GM19240 (cell line): ENCODE measurements at regions not wholly inside any gene's neighbourhood (a gene's known extent, or its start where the extent isn't known, plus 50 kb on each side); places are given as distances from the start of the nearest gene placed in this dataset.

Source experiments
- DNase-seq: peaks from one replicate; pipeline ENCODE4 v3.0.0; 2011; ENCODE audit warnings: low spot score; ENCODE audit not compliant: insufficient read length

DNA sequence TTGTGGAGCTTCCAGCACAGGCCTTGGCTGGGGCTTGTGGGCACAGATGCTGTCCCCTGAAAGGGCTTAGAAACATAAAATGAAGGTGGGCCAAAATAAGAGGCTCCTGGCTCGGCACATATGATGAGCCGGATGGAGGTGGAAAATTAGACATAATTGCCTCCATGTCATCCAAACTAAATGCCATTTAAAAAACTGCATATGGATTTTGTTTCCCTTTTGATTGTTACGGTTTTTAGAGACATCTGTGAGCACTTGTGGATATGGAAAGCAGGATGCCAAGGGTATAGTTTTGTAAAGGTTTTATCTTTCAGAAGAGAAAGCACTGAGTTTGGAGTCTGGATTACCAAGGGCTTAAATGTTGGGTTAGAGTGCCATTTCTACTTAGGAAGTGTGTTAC, 498.3 kb downstream of the RIT2 start:
- no peak for DNase-seq

DNA sequence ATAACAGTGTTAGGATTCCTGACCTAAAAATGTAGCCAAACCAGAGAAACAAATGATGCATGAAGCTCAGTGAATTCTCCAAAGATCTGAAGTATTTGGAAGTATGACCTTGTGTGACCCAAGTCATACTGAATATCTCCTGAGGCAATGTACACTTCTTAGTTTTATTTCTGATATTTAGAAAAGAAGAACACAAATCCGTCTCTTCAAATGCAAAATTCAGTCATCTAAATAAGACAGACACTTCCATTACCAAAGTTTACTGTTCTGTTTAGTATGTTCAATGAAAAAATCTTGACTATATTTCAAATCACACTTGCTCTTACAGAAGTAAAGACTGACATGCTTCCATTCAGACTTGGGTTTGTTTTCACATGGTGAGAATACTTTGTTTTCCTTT, 495.7 kb downstream of the RIT2 start:
- DNase-seq, result no peak

DNA sequence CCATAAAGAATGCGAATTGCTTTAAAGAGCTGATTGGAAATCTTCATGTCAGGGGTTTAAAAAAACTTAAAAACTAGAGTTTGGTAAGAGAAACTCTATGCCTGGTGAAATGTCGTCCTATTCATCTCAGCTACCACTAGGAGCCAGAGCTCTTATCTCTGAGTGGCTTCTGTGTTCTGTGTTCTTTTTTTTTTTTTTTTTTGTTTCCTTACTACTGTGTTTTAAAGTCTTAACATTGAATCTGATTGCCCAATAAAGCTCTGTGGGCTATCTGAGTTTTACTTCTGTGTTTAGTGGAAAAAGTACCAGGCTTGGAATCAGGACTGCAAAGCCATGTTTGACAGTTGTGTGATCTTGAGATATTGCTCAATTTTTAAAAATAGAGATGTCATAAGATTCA, 494.8 kb downstream of the RIT2 start:
- no peak for DNase-seq

DNA sequence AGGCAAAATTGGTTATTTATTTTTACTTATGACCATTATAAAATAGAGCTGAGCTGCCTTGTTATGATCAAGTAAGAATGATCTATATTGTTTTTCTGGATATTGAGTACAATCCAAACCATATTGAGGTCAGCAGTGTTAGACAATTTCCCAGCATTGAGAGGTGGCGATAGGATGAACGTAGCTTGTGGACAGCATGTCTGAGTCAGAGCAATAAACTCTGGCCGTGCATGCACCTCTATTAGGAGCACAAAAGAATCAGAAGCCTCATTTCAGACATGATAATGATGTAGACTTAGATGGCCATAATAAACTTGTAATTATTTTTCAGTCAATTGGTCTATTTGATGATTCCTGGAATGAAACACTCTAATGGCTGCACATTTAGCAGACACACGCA, 491.6 kb downstream of the RIT2 start:
- no peak for DNase-seq

DNA sequence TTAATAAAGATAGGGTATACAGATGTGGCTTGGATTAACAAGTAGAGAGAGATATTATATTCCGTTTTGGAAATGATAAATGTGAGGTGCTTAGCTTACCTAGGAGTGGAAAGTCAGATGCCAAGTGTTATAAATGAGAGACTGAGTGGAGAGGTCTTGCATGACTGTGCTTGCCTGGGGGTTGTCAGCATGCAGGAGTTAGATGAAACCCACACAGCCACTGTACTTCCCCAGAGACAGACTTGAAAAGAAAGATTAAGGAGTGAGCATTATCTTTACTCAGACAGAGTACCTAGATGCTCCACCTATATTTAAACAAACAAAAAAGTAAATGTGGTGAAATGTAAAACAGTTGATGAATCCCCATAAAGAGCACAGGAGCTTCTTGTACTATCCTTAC, 482.7 kb downstream of the RIT2 start:
- no peak for DNase-seq

DNA sequence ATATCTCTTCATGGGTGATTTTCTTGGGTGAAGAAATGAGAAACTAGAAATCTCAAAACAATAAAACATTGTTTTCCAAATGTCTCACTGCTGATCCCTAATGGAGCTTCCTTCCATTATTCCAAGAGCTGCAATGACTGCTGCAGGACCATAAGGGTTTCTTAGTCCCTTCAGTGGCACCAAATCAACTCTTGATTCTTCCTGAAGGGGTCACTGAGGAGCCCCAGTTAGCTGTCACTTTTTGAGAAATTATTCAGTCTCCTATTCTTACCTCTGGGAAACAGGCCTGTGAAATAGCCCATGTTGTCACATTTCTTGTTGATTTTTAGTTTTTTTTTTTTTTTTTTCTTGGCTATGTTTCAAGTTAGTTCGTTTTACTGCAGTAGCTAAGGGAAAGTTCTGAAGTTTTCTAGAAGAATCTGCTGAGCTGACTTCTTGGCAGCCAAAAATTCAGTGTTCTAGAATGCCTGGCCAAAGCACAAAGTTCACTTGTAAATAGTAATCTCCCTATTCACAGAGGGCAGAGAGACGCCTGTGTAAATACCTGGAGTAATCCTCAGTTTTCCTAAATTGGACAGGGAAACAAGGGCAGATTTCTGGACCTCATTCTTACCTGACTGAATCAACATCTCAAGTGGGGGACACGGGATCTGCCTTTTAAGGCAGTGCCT, 480.0 kb downstream of the RIT2 start:
- DNase-seq, result no peak

DNA sequence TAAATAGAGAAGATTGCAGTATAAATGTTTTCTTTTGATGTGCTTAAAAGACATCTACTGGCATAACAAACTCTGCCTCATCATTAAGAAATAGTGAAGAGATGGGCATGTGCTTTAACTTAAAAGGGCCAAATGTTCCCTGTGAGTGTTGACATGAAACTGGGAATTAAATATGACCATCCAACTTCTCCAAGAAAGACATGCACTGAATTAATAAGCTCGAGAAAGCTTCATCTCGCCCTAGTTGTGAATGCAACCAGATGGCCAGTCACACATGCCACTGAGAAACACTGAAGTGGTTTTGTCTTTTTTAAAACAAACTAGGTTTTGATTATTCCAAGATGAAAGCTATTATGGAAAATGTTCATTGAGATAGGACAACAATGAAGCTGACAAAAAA, 479.2 kb downstream of the RIT2 start:
- DNase-seq, result no peak

DNA sequence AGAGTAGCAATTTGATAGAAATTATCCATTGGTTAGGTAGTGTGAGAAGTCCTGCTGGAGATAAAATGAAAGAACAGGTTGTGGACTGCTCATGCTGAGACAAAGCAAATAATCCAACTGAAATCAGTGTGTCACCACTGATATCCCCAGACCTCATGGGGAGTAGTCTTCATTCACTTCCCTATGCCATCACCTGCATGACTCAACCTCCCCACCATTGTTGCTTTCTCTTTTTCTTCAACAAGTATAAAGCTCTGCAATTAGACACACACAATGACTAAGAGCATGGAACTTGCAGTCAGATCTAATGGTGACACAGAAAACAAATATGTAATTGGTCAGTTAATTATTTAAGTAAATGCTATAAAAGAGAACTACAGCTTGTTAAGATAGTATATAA, 475.3 kb downstream of the RIT2 start:
- no peak for DNase-seq

DNA sequence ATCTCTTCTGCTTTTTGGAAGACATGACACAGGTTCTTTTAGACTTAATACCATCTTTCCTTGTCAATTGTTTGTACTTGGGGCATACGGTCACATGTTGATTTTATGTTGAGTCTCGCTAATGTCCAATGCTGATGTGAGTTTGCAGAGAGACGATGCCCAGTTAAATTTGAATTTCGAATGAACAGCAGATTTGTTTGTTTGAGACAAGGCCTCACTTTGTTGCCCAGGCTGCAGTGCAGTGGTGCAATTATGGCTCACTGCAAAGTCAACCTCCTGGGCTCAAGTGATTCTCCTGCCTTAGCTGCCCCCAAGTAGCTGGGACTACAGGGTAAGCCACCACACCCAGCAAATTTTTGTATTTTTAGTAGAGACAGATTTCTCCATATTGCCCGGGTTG, 473.5 kb downstream of the RIT2 start:
- DNase-seq, result no peak

DNA sequence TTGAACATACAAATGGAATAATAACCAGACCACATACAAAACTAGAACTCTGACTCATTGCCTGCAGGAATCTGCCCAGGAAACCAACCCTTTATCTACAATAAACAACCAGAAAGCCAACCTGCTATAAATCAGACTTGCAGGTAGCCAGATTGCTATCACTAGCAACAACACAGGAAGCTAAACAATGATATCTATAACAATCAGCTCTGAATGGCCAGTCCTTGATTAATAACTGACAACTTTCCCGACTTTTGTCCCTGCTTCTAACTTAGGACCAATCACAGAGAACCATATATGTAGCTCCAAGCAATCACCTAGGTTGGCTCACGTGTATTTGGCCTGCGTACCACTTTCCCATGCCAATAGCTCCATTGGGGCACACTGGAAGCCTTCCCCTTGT, 470.8 kb downstream of the RIT2 start:
- DNase-seq, result no peak

DNA sequence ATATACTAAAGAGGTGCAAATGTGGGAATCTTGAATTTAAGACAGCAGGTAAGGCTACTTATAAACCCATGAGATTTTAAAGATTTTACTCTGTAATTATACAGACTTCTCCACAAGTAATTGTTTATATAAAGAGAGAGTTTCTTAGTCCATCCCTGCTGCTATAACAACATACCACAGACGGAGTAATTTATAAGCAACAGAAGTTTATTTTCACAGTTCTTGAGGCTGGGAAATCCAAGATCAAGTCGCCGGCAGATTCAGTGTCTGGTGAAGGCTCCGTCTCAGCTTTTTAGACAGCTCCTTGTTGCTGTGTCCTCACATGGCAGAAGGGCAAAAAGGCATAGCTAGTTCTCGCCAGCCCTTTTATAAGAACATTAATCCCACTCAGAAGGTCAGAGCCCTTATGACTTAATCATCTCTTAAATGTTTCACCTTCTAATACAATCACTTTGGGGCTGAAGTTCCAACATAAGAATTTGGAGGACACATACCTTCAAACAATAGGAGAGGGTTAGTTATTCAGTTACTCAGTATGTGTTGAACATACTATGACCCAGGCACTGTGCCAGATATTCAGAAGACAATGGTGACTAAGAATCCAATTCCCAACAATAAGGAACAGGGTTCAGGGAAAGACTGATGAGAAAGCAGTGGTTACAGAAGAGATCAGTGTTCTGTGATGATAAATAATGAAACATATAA, 466.0 kb downstream of the RIT2 start:
- no peak for DNase-seq

DNA sequence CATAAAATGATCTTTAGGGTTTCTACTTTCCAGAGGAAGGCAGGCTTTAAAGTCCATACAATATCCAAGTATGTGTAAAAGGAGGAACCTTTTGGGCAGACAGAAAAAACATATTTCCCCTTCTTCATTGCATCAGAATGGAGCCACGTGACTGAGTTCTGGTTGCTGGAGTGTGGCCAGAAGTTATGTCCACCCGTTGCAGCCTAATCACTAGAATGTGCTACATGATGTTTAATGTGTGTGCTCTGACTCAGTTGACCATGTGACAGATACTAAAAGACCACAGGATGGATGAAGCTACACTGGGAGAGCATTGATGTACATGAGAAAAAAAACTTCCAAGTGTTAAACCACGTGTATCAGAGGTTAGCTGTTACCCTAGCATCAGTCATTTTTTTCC, 460.9 kb downstream of the RIT2 start:
- DNase-seq, result no peak

DNA sequence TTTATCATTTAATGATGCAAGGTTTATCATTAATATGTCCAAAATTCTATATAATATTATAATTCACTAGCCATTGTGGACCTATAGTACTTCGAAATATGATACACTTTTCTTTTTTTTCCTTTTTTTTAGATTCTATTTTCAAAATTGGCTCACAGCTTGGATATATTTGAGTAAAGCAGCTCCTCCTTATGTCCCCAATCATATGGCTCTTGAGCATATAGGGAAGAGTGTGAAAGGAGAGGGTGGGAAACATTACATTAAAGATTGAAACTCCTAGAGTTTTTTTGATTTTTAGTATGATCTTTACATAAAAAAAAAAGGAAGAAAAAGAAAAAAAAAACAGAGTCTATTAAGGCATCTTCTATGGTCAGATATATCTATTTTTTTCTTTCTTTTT, 457.9 kb downstream of the RIT2 start:
- no peak for DNase-seq

DNA sequence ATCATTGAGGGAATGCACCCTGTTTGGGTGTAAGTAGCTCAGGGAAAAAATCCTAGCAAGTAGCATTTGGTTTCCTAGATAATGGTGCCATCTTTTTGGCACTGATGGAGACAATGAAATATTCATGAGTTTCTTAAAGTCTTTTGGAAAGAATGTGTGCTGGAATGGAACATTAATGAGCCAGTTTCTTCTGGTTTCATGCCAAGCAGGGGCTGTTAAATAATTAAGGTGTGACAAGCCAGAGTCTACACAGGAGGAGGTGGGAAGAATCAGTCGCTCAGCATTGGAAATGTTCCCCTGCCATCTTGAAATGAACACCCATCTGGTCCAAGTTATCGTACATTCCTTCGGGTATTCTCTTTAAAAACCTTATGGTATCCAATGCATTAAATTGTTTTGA, 457.3 kb downstream of the RIT2 start:
- no peak for DNase-seq

DNA sequence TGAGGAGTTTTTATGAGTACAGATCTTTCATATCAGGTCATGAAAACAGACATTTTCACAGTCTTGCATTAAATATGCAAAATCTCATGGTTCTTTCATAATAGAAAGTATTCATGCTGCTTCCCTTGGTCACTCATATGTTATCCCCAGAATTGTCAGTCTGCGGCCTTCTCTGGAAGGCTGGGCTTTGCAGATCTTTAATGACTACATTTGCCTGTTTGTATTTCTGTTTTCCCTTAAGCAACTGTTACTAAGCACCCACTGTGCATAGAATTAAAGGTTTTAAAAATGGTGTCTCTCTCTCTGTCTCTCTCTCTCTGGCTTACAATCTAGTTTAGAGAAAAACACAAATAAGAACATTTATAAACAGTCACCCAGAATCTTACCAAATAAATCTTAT, 456.3 kb downstream of the RIT2 start:
- no peak for DNase-seq

DNA sequence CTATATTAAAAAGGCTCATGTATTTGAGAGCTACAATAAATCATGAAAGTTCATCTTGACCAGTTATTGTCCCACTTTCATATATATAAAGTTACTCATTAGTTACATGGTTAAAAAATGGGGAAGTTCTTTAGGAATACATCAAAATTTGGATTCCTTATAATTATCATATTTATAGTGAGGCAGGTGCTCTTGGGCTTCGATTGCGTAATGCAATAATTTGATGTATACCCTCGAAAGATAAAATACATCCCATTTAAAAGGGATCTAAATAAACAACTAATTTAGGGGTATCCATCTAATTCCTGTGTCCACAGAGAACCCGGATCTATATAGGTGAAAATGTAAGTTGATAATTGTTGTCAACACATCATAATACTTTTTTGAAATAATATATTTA, 444.6 kb downstream of the RIT2 start:
- DNase-seq, result no peak

DNA sequence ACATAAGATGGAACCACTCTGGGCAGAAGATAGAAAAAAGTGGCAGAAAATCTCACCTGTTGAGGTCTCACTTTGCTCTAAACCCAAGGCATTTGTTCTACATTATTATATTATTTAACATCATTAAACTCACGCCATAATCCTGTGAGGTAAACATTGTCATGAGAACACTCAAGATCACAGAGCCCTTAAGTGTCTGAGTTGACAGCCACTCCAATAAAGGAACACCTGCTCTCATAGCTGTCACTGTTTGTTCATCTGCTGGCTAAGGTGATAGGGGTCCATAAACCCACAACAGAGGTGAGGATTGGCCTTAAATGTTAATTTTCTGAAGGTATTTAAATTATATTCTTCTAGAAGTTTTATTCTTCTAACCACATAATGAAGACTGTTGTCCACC, 439.7 kb downstream of the RIT2 start:
- no peak for DNase-seq

DNA sequence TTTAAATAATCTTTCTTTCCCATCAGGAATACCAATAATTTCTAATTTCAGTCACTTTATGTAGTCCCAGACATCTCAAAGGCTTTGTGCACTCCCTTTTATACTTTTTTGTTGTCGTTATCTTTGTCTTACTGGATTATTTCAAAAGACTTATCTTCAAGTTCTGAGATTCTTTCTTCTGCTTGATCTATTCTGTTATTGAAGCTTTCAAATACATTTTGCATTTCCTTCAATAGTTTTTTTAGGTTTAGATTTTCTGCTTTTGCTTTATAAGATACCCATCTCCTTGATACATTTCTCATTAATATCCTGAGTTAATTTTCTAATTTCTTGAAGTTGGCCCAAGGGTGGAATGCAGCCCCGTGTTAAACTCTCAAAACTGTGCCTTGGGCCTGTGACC, 432.4 kb downstream of the RIT2 start:
- no peak for DNase-seq

DNA sequence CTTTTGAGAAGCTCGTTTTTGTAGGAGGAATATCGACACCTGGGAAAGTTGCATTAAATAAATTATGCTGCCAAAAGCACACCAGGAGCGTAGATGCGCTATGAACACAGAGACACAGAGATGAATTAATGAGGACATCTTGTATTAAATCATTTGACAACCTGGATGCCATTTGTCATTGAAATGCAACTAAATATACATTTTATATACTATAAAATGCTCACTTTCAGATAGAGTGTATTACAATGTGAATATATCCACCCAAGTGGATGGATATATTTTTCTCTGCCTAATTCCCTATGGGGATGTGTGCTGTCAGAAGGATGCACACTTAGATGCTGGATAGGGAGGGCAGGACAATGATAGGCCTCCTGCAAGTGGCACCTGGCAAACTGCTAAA, 426.2 kb downstream of the RIT2 start:
- no peak for DNase-seq
